KMS-11 (cell line): ENCODE measurements at regions not wholly inside any gene's neighbourhood (a gene's known extent, or its start where the extent isn't known, plus 50 kb on each side); places are given as distances from the start of the nearest gene placed in this dataset.

Experiments
- H2AFZ ChIP-seq: fragments of 200-600 bp; sonication (generic); 2 replicates; pipeline ENCODE4 v1.6.1; 2016; ENCODE audit warnings: antibody characterized with exemption, mixed run types, low read depth
- H3K27ac ChIP-seq: fragments of 200-600 bp; sonication (generic); 2 replicates; pipeline ENCODE4 v1.6.1; 2016; ENCODE audit warnings: mild to moderate bottlenecking, mixed run types
- H3K27me3 ChIP-seq: fragments of 200-600 bp; sonication (generic); 2 replicates; pipeline ENCODE4 v1.6.1; 2017; ENCODE audit warnings: mild to moderate bottlenecking, low read depth, mixed run types, moderate library complexity; ENCODE audit not compliant: insufficient read depth
- H3K36me3 ChIP-seq: fragments of 200-600 bp; sonication (generic); 2 replicates; pipeline ENCODE4 v1.6.1; 2017; ENCODE audit warnings: mild to moderate bottlenecking, mixed run types; ENCODE audit not compliant: insufficient read depth
- H3K4me1 ChIP-seq: fragments of 200-600 bp; sonication (generic); 2 replicates; pipeline ENCODE4 v1.6.1; 2016; ENCODE audit warnings: mild to moderate bottlenecking, low read depth, mixed run types; ENCODE audit not compliant: poor library complexity, severe bottlenecking
- H3K4me2 ChIP-seq: fragments of 200-600 bp; sonication (generic); 2 replicates; pipeline ENCODE4 v1.7.0; 2016; ENCODE audit warnings: mild to moderate bottlenecking, mixed run types
- H3K4me3 ChIP-seq: fragments of 200-600 bp; sonication (generic); IDR thresholded peaks from 2 replicates; pipeline ENCODE4 v1.6.1; 2017; ENCODE audit warnings: low read depth, low read length, mixed read lengths; ENCODE audit not compliant: insufficient read depth
- H3K79me2 ChIP-seq: fragments of 200-600 bp; sonication (generic); 2 replicates; pipeline ENCODE4 v1.6.1; 2016; ENCODE audit warnings: low read depth, mixed run types; ENCODE audit not compliant: insufficient read depth
- H3K9ac ChIP-seq: fragments of 200-600 bp; sonication (generic); 2 replicates; pipeline ENCODE4 v1.6.1; 2016; ENCODE audit warnings: mild to moderate bottlenecking, mixed run types
- H4K20me1 ChIP-seq: fragments of 200-600 bp; sonication (generic); 2 replicates; pipeline ENCODE4 v1.6.1; 2016; ENCODE audit warnings: mild to moderate bottlenecking, mixed run types; ENCODE audit not compliant: insufficient read depth
- CTCF ChIP-seq: fragments of 200-600 bp; sonication (generic); conservative IDR thresholded peaks from 2 replicates; pipeline ENCODE4 v1.6.1; 2017; ENCODE audit warnings: low read depth, mild to moderate bottlenecking, antibody characterized with exemption, low read length, moderate library complexity, mixed read lengths

GRCh38 chr14:58981840-58982239 lies 206.6 kb upstream of the DAAM1 start:
- Histone ChIP-seq H3K27ac (no peak overlapping the region), H2AFZ (no peak overlapping the region), H4K20me1 (no peaks in the 10 kb centered on the region), H3K4me2 (no peak overlapping the region), H3K79me2 (no peaks in the 10 kb centered on the region), H3K4me1 (no peaks in the 10 kb centered on the region), H3K36me3 (no peaks in the 10 kb centered on the region), H3K27me3 (no peaks in the 10 kb centered on the region), H3K4me3 (no peak overlapping the region), H3K9ac (no peak overlapping the region)
- TF ChIP-seq CTCF, result no peak

DNA sequence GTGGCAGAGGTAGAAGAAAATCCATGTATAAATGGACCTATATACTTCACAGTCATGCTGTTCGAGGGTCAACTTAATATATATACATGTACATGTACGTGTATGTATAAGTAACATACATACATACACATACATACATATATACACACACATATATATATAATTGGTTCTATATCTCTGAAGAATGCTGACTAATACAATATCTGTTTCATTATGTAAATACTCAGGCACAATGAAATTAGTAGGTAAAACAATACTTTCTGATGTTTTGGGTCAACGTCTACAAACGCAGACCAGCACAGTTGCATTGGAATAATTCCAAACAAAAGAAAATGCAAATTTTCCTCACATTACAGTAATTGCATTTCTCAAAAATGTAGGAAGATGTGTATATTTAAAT lies 202.7 kb upstream of the DAAM1 start:
- Histone ChIP-seq H3K9ac (no peak overlapping the region), H3K4me2 (no peak overlapping the region), H3K36me3 (no peaks in the 10 kb centered on the region), H2AFZ (no peak overlapping the region), H3K4me3 (no peak overlapping the region), H3K4me1 (no peaks in the 10 kb centered on the region), H3K27me3 (no peaks in the 10 kb centered on the region), H3K79me2 (no peaks in the 10 kb centered on the region), H3K27ac (no peak overlapping the region), H4K20me1 (no peaks in the 10 kb centered on the region)
- no peak for TF ChIP-seq CTCF

GRCh38 chr14:58987591-58987990 lies 200.9 kb upstream of the DAAM1 start:
- H3K27me3 ChIP-seq, result no peaks in the 10 kb centered on the region
- no peak for TF ChIP-seq CTCF
- H3K4me1 ChIP-seq, result no peaks in the 10 kb centered on the region
- no peaks in the 10 kb centered on the region for H4K20me1 ChIP-seq
- no peak overlapping the region for H2AFZ ChIP-seq
- H3K36me3 ChIP-seq, result no peaks in the 10 kb centered on the region
- H3K27ac ChIP-seq, result no peak overlapping the region
- H3K79me2 ChIP-seq, result no peaks in the 10 kb centered on the region
- H3K4me2 ChIP-seq, result no peak overlapping the region
- H3K4me3 ChIP-seq, result no peak overlapping the region
- no peak overlapping the region for H3K9ac ChIP-seq

DNA sequence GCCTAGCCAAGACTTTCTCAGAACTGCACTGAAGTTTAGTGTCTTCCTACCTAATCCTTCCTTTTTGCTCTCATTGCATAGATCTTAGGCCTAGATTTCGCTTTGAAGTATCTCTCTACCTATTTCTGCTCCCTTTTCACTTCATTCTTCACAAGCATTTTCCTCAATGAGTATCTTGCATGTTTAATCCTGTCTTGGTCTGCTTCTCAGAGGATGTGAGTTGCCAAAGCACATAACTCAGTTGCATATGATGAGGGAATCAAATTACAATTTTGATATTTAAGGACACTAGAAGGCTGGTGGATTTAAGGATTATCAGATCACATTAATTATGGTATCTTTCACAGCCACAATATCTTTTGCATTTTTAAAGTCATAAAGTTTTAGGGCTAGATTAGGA lies 195.5 kb upstream of the DAAM1 start:
- Histone ChIP-seq H3K4me1 (no peaks in the 10 kb centered on the region), H3K4me2 (no peak overlapping the region), H3K4me3 (no peak overlapping the region), H3K27ac (no peak overlapping the region), H3K79me2 (no peaks in the 10 kb centered on the region), H3K27me3 (no peaks in the 10 kb centered on the region), H4K20me1 (no peaks in the 10 kb centered on the region), H3K36me3 (no peaks in the 10 kb centered on the region), H2AFZ (no peak overlapping the region), H3K9ac (no peak overlapping the region)
- no peak for TF ChIP-seq CTCF

DNA sequence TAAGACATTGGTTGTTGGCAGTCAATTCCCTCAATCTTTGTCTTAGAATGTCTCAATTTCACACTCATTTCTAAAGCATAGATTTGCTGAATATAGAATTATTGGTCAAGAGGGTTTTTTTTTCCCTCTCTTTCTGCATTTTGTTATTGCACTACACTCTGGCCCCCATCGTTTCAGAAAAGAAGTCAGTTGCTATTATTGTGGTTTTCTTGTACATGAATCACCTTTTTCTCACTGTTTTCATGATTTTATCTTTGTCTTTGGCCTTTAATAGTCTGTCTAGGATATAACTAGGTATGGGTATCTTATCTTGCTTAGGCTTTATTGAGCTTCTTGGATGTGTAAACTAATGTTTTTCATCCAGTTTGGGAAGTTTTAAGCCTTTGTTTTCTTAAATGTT lies 194.3 kb upstream of the DAAM1 start:
- Histone ChIP-seq H3K79me2 (no peaks in the 10 kb centered on the region), H3K9ac (no peak overlapping the region), H3K4me2 (no peak overlapping the region), H3K27me3 (no peaks in the 10 kb centered on the region), H3K36me3 (no peaks in the 10 kb centered on the region), H3K27ac (no peak overlapping the region), H3K4me1 (no peaks in the 10 kb centered on the region), H3K4me3 (no peak overlapping the region), H2AFZ (no peak overlapping the region), H4K20me1 (no peaks in the 10 kb centered on the region)
- no peak for TF ChIP-seq CTCF
